Stomach (tissue), 8 donors: ENCODE measurements at regions not wholly inside any gene's neighbourhood (a gene's known extent, or its start where the extent isn't known, plus 50 kb on each side); places are given as distances from the start of the nearest gene placed in this dataset.

Experiments used
- DNase-seq, 2 donors: peaks; one replicate each; pipeline versions ENCODE4 v3.0.0 to v3.0.0-alpha.2; 2013 to 2019
- H3K27ac ChIP-seq, 5 donors: fragments of 200-600 bp in 4 of 5; sonication (generic) in 4 of 5; one replicate each; pipeline ENCODE4 v1.5.1; 2013 to 2019; ENCODE audit warnings: mild to moderate bottlenecking in 1 of 5, moderate library complexity in 1 of 5
- H3K27me3 ChIP-seq, 3 donors: fragments of 200-600 bp; sonication (generic); one replicate each; pipeline ENCODE4 v1.5.1; 2017 to 2019; ENCODE audit warnings: mixed run types in 1 of 3
- H3K36me3 ChIP-seq, 4 donors: fragments of 200-600 bp; sonication (generic); 1 replicate in 3 of 4; 2 replicates in 1 of 4; pipeline ENCODE4 v1.5.1; 2016 to 2019
- H3K4me1 ChIP-seq, 4 donors: fragments of 200-600 bp; sonication (generic); one replicate each; pipeline ENCODE4 v1.5.1; 2016 to 2019
- H3K4me3 ChIP-seq, 4 donors: fragments of 200-600 bp; sonication (generic) in 3 of 4; one replicate each; pipeline ENCODE4 v1.5.1; 2016 to 2019; ENCODE audit warnings: mild to moderate bottlenecking in 1 of 4
- H3K9me3 ChIP-seq, 4 donors: fragments of 200-600 bp; sonication (generic); one replicate each; pipeline ENCODE4 v1.5.1; 2016 to 2019
- CTCF ChIP-seq, 7 experiments: fragments of 450-650 bp in 4 of 7; fragments of 200-600 bp in 3 of 7; sonication (generic) in 3 of 7; IDR thresholded peaks; one replicate each; pipeline ENCODE4 v1.5.1; 2016 to 2019; ENCODE audit warnings: antibody characterized with exemption in 7 of 7, control low read depth in 2 of 7, mild to moderate bottlenecking in 1 of 7
- EP300 ChIP-seq: sonication (generic); formaldehyde crosslinking; IDR thresholded peaks from one replicate; pipeline ENCODE4 v1.6.1; 2017; ENCODE audit warnings: antibody characterized with exemption
- POLR2A ChIP-seq, 4 donors: fragments of 450-650 bp; IDR thresholded peaks; one replicate each; pipeline ENCODE4 v1.6.1; 2016; ENCODE audit warnings: antibody characterized with exemption in 4 of 4, control low read depth in 2 of 4, mild to moderate bottlenecking in 1 of 4, moderate library complexity in 1 of 4
- POLR2AphosphoS5 ChIP-seq, 3 donors: sonication (generic); formaldehyde crosslinking; IDR thresholded peaks; one replicate each; pipeline ENCODE4 v1.6.1; 2016; ENCODE audit warnings: antibody characterized with exemption in 3 of 3
- WGBS, 5 donors: extraction: QIAGEN DNeasy Blood & Tissue Kit in 3 of 5; methylation state at CpG; one replicate each; pipeline versions ENCODE4 v1.1.5 to v1.1.7; 2013 to 2018; 5-methylcytosine and 5-hydroxymethylcytosine counted together
- intact Hi-C: fragments of 100-400 bp; cut with DNase I; formaldehyde crosslinking; loops from one replicate; pipeline ENCODE4 v1.15.1; 2023; ENCODE audit warnings: low total_unique reads
- donor health status: healthy with polysubstance abuse.
- donor health status: Bipolar disorder and iron deficiency.
- donor health status: healthy.

DNA sequence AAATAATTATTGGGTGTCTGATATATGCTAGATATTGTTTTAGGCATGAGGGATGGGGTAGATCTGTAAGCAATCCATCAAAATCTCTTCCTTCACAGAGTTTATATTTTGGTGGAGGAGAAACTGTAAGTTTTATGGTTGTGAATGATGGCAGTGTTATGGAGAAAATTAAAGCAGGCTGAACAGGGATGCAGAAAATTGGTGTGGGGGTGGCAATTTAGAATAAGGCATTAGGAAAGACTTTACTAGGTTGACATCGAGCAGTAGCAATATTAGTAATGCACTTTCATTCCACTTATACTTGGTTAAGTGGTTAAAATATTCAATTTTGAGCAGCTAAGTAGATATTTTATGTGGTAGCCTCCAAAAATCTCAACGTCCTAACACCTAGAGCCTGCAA is 261.1 kb upstream of the SNX7 start:
- Histone ChIP-seq H3K9me3 (no peaks in the 10 kb centered on the region), H3K27me3 (no peaks in the 10 kb centered on the region), H3K4me1 (peaks cover 0 to 9% (median 3%) of the 10 kb centered on the region in 4 donors), H3K27ac (no peak overlapping the region), H3K4me3 (no peak overlapping the region), H3K36me3 (no peaks in the 10 kb centered on the region)
- WGBS, 5 donors: 68 to 89% (median 85%) methylated on average over 2 of the region's 2 CpGs
- TF ChIP-seq POLR2A (IDR thresholded peaks at IDR 0.05) (no peak), POLR2AphosphoS5 (IDR thresholded peaks at IDR 0.05) (no peak), CTCF (IDR thresholded peaks at IDR 0.05) (no peak), EP300 (no peak)
- DNase-seq: no peak
- intact Hi-C loops: no loop called here

GRCh38 chr1:98399218-98399617 is 262.3 kb upstream of the SNX7 start:
- H3K27me3 ChIP-seq: no peaks in the 10 kb centered on the region
- WGBS, 5 donors: 88 to 93% (median 91%) methylated on average over 1 of the region's 1 CpG
- no peaks in the 10 kb centered on the region for H3K36me3 ChIP-seq

GRCh38 chr1:98398649-98399048 is 262.9 kb upstream of the SNX7 start:
- intact Hi-C loops: no loop called here
- H3K4me3 ChIP-seq: no peak overlapping the region
- peaks cover 0 to 4% (median 0%) of the 10 kb centered on the region in 4 donors for H3K4me1 ChIP-seq
- DNase-seq: no peak
- TF ChIP-seq POLR2AphosphoS5 (IDR thresholded peaks at IDR 0.05): no peak
- TF ChIP-seq CTCF (IDR thresholded peaks at IDR 0.05): no peak
- no peak for TF ChIP-seq POLR2A (IDR thresholded peaks at IDR 0.05)
- TF ChIP-seq EP300: no peak
- H3K27ac ChIP-seq: no peak overlapping the region
- H3K9me3 ChIP-seq: no peaks in the 10 kb centered on the region
- WGBS, 5 donors: 31 to 46% (median 34%) methylated on average over 2 of the region's 2 CpGs
- no peaks in the 10 kb centered on the region for H3K27me3 ChIP-seq
- H3K36me3 ChIP-seq: no peaks in the 10 kb centered on the region

More at GRCh38 chr1:98399218-98399617, 262.3 kb upstream of the SNX7 start:
- Histone ChIP-seq H3K9me3 (no peaks in the 10 kb centered on the region), H3K4me1 (no peaks in the 10 kb centered on the region), H3K27ac (no peak overlapping the region), H3K4me3 (no peak overlapping the region)
- TF ChIP-seq POLR2AphosphoS5 (IDR thresholded peaks at IDR 0.05) (no peak), CTCF (IDR thresholded peaks at IDR 0.05) (no peak), POLR2A (IDR thresholded peaks at IDR 0.05) (no peak), EP300 (no peak)
- intact Hi-C loops: no loop called here
- no peak for DNase-seq

DNA sequence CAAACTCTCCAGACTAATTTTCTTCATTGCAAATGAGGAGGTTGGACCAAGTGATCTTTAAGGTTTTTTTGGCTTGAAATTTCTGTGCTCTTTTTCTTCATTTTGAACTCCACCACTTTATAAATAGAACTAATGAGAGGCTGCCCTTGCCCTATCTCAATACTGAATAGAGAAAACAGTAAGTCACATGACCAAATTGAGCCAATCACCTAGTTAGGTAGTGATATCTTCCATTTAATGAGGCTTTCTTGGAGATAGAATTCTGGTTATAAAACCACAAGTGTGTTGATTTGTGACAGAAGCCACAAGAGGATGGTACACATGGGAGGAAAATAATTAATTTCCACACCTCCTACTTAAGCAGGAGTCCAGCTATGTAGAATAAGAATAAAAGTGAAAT is 263.4 kb upstream of the SNX7 start:
- DNase-seq: no peak
- Histone ChIP-seq H3K4me1 (peaks cover 0 to 9% (median 0%) of the 10 kb centered on the region in 4 donors), H3K9me3 (no peaks in the 10 kb centered on the region), H3K27me3 (no peaks in the 10 kb centered on the region), H3K27ac (no peak overlapping the region), H3K4me3 (no peak overlapping the region), H3K36me3 (no peaks in the 10 kb centered on the region)
- TF ChIP-seq POLR2A (IDR thresholded peaks at IDR 0.05): no peak
- TF ChIP-seq CTCF (IDR thresholded peaks at IDR 0.05): no peak
- TF ChIP-seq EP300: no peak
- intact Hi-C loops: no loop called here
